IMR-90 (cell line): ENCODE measurements at regions not wholly inside any gene's neighbourhood (a gene's known extent, or its start where the extent isn't known, plus 50 kb on each side); places are given as distances from the start of the nearest gene placed in this dataset.

Experiments
- ATAC-seq: fragments of 200-7000 bp; cut with Tn5 transposase; 2 replicates; pipeline ENCODE4 v1.9.1; 2020; ENCODE audit warnings: low read depth, mild to moderate bottlenecking, moderate library complexity
- BruUV-seq: library from RNA; stranded (reverse); fragments of 400-500 nt; replicated peaks from 2 replicates; lab custom pipeline; 2021; lab: Mats Ljungman, UMichigan
- CTCF ChIA-PET: fragments of 300-600 bp; formaldehyde crosslinking; extraction: SDS; loops from one replicate; lab custom pipeline; 2021; ENCODE audit warnings: antibody characterized with exemption; lab: Yijun Ruan, JAX
- POLR2A ChIA-PET: fragments of 300-600 bp; sonication (Branson Sonifier 250); formaldehyde crosslinking; loops from one replicate; lab custom pipeline; 2022; ENCODE audit warnings: antibody characterized with exemption; ENCODE audit not compliant: unreplicated experiment; lab: Charles Lee
- DNase-seq: peaks from one replicate; pipeline ENCODE4 v3.0.0; 2013
- H2AFZ ChIP-seq: replicated peaks from 2 replicates; pipeline ENCODE3; 2013; ENCODE audit warnings: low read length, mild to moderate bottlenecking; ENCODE audit not compliant: poor library complexity
- H2AK5ac ChIP-seq: 2 replicates; pipeline ENCODE4 v1.6.1; 2013; ENCODE audit warnings: low read depth, low read length, inconsistent platforms
- H2AK9ac ChIP-seq: replicated peaks from 2 replicates; pipeline ENCODE3; 2013; ENCODE audit warnings: mild to moderate bottlenecking, low read depth, low read length, moderate library complexity; ENCODE audit not compliant: poor library complexity
- H2BK120ac ChIP-seq: 2 replicates; pipeline ENCODE4 v1.6.1; 2013; ENCODE audit warnings: low read depth, low read length, inconsistent platforms
- H2BK15ac ChIP-seq: 3 replicates; pipeline ENCODE4 v1.6.1; 2013; ENCODE audit warnings: low read depth, low read length, inconsistent platforms
- H2BK20ac ChIP-seq: 2 replicates; pipeline ENCODE4 v1.6.1; 2013; ENCODE audit warnings: low read depth, mild to moderate bottlenecking, inconsistent platforms, low read length, moderate library complexity
- H2BK5ac ChIP-seq: 2 replicates; pipeline ENCODE4 v1.6.1; 2013; ENCODE audit warnings: mild to moderate bottlenecking, low read depth, low read length, inconsistent platforms; ENCODE audit not compliant: poor library complexity, severe bottlenecking
- H3K14ac ChIP-seq: replicated peaks from 2 replicates; pipeline ENCODE4 v1.6.1; 2013; ENCODE audit warnings: low read depth, low read length, inconsistent platforms
- H3K18ac ChIP-seq: 2 replicates; pipeline ENCODE4 v1.6.1; 2013; ENCODE audit warnings: low read depth, low read length, control low read depth
- H3K23ac ChIP-seq: 2 replicates; pipeline ENCODE4 v1.6.1; 2013; ENCODE audit warnings: low read depth, low read length, inconsistent platforms
- H3K27ac ChIP-seq: 2 replicates; pipeline ENCODE4 v1.5.1; 2013; ENCODE audit warnings: mild to moderate bottlenecking, control low read depth, low read length; ENCODE audit not compliant: insufficient read depth
- H3K27me3 ChIP-seq: 2 replicates; pipeline ENCODE4 v1.6.1; 2013; ENCODE audit warnings: low read length; ENCODE audit not compliant: control insufficient read depth, insufficient read depth
- H3K36me3 ChIP-seq: 2 replicates; pipeline ENCODE4 v1.6.1; 2013; ENCODE audit warnings: low read length, mixed read lengths; ENCODE audit not compliant: control insufficient read depth, insufficient read depth
- H3K4ac ChIP-seq: 2 replicates; pipeline ENCODE4 v1.6.1; 2013; ENCODE audit warnings: low read depth, low read length, inconsistent platforms
- H3K4me1 ChIP-seq: 2 replicates; pipeline ENCODE4 v1.6.1; 2013; ENCODE audit warnings: low read length, mixed read lengths; ENCODE audit not compliant: control insufficient read depth, insufficient read depth
- H3K4me2 ChIP-seq: 2 replicates; pipeline ENCODE4 v1.6.1; 2013; ENCODE audit warnings: low read depth, mild to moderate bottlenecking, control low read depth, low read length, moderate library complexity
- H3K4me3 ChIP-seq: 2 replicates; pipeline ENCODE4 v1.5.1; 2013; ENCODE audit warnings: low read depth, mild to moderate bottlenecking, control low read depth, low read length, moderate library complexity; ENCODE audit not compliant: insufficient read depth
- H3K56ac ChIP-seq: 2 replicates; pipeline ENCODE4 v1.6.1; 2013; ENCODE audit warnings: low read length, inconsistent platforms; ENCODE audit not compliant: insufficient read depth; ENCODE audit errors: extremely low read depth
- H3K79me1 ChIP-seq, 2 experiments: 2 replicates each; pipeline ENCODE4 v1.6.1; 2013; ENCODE audit warnings: low read length in 2 of 2, inconsistent platforms in 1 of 2, low read depth in 1 of 2
- H3K9ac ChIP-seq: 2 replicates; pipeline ENCODE4 v1.6.1; 2013; ENCODE audit warnings: low read depth, low read length, control low read depth
- H3K9me1 ChIP-seq: 2 replicates; pipeline ENCODE4 v1.6.1; 2013; ENCODE audit warnings: low read length, inconsistent platforms; ENCODE audit not compliant: insufficient read depth
- H3K9me3 ChIP-seq: 2 replicates; pipeline ENCODE4 v1.6.1; 2013; ENCODE audit warnings: low read length; ENCODE audit not compliant: control insufficient read depth, insufficient read depth
- H4K20me1 ChIP-seq: 2 replicates; pipeline ENCODE4 v1.6.1; 2013; ENCODE audit warnings: low read length, inconsistent platforms; ENCODE audit not compliant: insufficient read depth
- H4K5ac ChIP-seq: 2 replicates; pipeline ENCODE4 v1.6.1; 2013; ENCODE audit warnings: mild to moderate bottlenecking, low read depth, low read length, control low read depth
- H4K8ac ChIP-seq, 2 experiments: 2 replicates each; pipeline ENCODE4 v1.6.1; 2013; ENCODE audit warnings: low read depth in 2 of 2, low read length in 2 of 2, control low read depth in 1 of 2, inconsistent platforms in 1 of 2
- H4K91ac ChIP-seq: 2 replicates; pipeline ENCODE4 v1.6.1; 2013; ENCODE audit warnings: low read depth, low read length, inconsistent platforms; ENCODE audit not compliant: insufficient read depth
- BHLHE40 ChIP-seq: fragments of 150-350 bp; IDR thresholded peaks from 2 replicates; pipeline ENCODE4 v1.6.1; 2016; ENCODE audit warnings: mild to moderate bottlenecking, low read depth, low read length
- MAFK ChIP-seq: IDR thresholded peaks from 2 replicates; pipeline ENCODE4 v1.6.1; 2012; ENCODE audit warnings: low read depth, low read length, improper control_type of control experiment
- RFX5 ChIP-seq: IDR thresholded peaks from 2 replicates; pipeline ENCODE4 v1.8.0; 2012; ENCODE audit warnings: low read depth, mild to moderate bottlenecking, low read length, moderate library complexity
- dilution Hi-C: fragments of 300-500 bp; cut with HindIII; formaldehyde crosslinking; loops from one replicate; pipeline ENCODE4 v1.14.3; 2018; ENCODE audit warnings: low sequenced_read_pairs; ENCODE audit not compliant: unreplicated experiment
- in situ Hi-C: fragments of 300-500 bp; cut with MboI; formaldehyde crosslinking; loops from 3 replicates; pipeline ENCODE4 v1.14.3; 2019; ENCODE audit warnings: low sequenced_read_pairs, inconsistent platforms, mixed read lengths
- intact Hi-C: fragments of 100-400 bp; cut with micrococcal nuclease; formaldehyde crosslinking; loops from 2 replicates; pipeline ENCODE4 v1.10.0; 2022

- intact Hi-C loops (no loop called here), dilution Hi-C loops (no loop called here), in situ Hi-C loops (no loop called here)
- H3K4me2 ChIP-seq, result no peak overlapping the region
- no peaks in the 10 kb centered on the region for H4K20me1 ChIP-seq
- H3K4me1 ChIP-seq, result no peaks in the 10 kb centered on the region; the same call in 1 of the 2 replicates
- no peak overlapping the region for H4K91ac ChIP-seq
- no TSS peak for BruUV-seq
- H2BK120ac ChIP-seq, result no peak overlapping the region
- H2BK5ac ChIP-seq, result no peak overlapping the region
- no peak overlapping the region for H2BK15ac ChIP-seq
- no peak overlapping the region for H3K23ac ChIP-seq
- ChIA-PET POLR2A (no interaction called here), CTCF (no interaction called here)
- no peak overlapping the region for H2AK5ac ChIP-seq
- H2AFZ ChIP-seq, result no peak overlapping the region
- no peak overlapping the region for H3K9ac ChIP-seq
- H3K36me3 ChIP-seq, result no peaks in the 10 kb centered on the region
- H3K27ac ChIP-seq, result no peak overlapping the region
- H3K79me1 ChIP-seq, result no peaks in the 10 kb centered on the region
- H3K56ac ChIP-seq, result no peak overlapping the region
- ATAC-seq, result no peak
- H2AK9ac ChIP-seq, result no peak overlapping the region
- H2BK20ac ChIP-seq, result no peak overlapping the region
- no peak overlapping the region for H4K8ac ChIP-seq
- no peak overlapping the region for H3K4me3 ChIP-seq
- TF ChIP-seq BHLHE40, result no peak
- peak; percentile 88 for TF ChIP-seq MAFK
- no peak for TF ChIP-seq RFX5
- no peak overlapping the region for H4K5ac ChIP-seq
- no peaks in the 10 kb centered on the region for H3K9me3 ChIP-seq
- no peak overlapping the region for H3K14ac ChIP-seq
- DNase-seq, result no peak
- no peaks in the 10 kb centered on the region for H3K27me3 ChIP-seq
- peaks cover 3% of the 10 kb centered on the region; the same call in 1 of the 2 replicates for H3K9me1 ChIP-seq
- no peak overlapping the region for H3K4ac ChIP-seq
- no peak overlapping the region for H3K18ac ChIP-seq
These were observed 86.9 kb upstream of the CPM start for GRCh38 chr12:69019910-69020309.
